Transverse colon (tissue), 4 donors: ENCODE measurements at regions not wholly inside any gene's neighbourhood (a gene's known extent, or its start where the extent isn't known, plus 50 kb on each side); places are given as distances from the start of the nearest gene placed in this dataset.
A peak's percentile ranks its signal among the peaks of the same experiment; 100 is the strongest.
"Not testable (repeated sequence)": the region's sequence is repeated elsewhere in the genome, so short reads cannot be mapped to it uniquely, and the experiment has no call there.

Source experiments
- EP300 ChIP-seq: sonication (generic); formaldehyde crosslinking; IDR thresholded peaks from one replicate; pipeline ENCODE4 v1.6.1; 2017; ENCODE audit warnings: antibody characterized with exemption, low read depth
- POLR2AphosphoS5 ChIP-seq, 3 donors: sonication (generic); formaldehyde crosslinking; IDR thresholded peaks; one replicate each; pipeline ENCODE4 v1.6.1; 2016; ENCODE audit warnings: antibody characterized with exemption in 3 of 3
- TF ChIP-seq, protein P1 (sequence below), 5 experiments: fragments of 200-600 bp in 3 of 5; fragments of 450-650 bp in 2 of 5; sonication (generic) in 3 of 5; IDR thresholded peaks; 1 replicate in 2 of 5; 2 replicates in 3 of 5; pipeline ENCODE4 v1.5.1; 2016 to 2017; ENCODE audit warnings: antibody characterized with exemption in 5 of 5, inconsistent platforms in 3 of 5, mild to moderate bottlenecking in 2 of 5, moderate library complexity in 1 of 5

DNA sequence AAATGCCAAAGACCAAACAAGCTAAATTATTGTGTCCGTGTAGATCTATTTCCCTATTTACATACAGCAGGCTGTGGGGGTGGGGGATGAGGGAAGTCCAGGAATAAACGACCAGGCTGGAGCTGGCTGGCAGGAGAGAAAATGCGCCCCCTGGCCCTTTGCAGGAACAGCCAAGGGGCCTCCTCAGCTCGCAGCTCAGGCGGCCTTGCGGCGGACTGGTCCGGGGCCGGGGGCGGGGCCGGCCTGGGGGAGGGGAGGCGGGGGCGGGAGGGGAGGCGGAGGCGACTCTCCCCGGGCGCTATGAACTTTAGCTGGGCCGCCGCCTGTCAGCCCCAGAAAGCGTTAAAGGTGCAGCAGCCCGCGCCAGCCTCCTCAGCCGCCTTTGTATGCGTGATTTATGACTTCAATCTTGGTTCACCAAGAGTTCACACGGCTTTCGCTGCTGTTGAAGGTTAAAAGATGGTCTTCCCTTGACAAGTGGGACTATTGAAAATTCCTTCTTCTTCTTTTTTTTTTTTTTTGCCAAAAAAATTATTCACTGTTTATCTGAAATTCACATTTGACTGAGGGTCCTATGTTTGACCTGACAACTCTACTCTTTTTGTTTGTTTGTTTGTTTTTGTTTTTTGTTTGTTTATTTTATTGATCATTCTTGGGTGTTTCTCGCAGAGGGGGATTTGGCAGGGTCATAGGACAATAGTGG is 967.0 kb upstream of the DEFB115 start:
- TF ChIP-seq, protein P1, sequence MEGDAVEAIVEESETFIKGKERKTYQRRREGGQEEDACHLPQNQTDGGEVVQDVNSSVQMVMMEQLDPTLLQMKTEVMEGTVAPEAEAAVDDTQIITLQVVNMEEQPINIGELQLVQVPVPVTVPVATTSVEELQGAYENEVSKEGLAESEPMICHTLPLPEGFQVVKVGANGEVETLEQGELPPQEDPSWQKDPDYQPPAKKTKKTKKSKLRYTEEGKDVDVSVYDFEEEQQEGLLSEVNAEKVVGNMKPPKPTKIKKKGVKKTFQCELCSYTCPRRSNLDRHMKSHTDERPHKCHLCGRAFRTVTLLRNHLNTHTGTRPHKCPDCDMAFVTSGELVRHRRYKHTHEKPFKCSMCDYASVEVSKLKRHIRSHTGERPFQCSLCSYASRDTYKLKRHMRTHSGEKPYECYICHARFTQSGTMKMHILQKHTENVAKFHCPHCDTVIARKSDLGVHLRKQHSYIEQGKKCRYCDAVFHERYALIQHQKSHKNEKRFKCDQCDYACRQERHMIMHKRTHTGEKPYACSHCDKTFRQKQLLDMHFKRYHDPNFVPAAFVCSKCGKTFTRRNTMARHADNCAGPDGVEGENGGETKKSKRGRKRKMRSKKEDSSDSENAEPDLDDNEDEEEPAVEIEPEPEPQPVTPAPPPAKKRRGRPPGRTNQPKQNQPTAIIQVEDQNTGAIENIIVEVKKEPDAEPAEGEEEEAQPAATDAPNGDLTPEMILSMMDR (IDR thresholded peaks at IDR 0.05): peak in 1 of 5 experiments; percentile 6
- TF ChIP-seq POLR2AphosphoS5 (IDR thresholded peaks at IDR 0.05): peak in 1 of 3 donors; percentile 31
- not testable (repeated sequence) for TF ChIP-seq EP300
